Endothelial cell of umbilical vein (primary cell): ENCODE measurements at regions not wholly inside any gene's neighbourhood (a gene's known extent, or its start where the extent isn't known, plus 50 kb on each side); places are given as distances from the start of the nearest gene placed in this dataset.

Experiments used
- BruUV-seq: library from RNA; stranded (reverse); fragments of 400-500 nt; replicated peaks from 2 replicates; lab custom pipeline; 2021; lab: Mats Ljungman, UMichigan
- CTCF ChIA-PET: fragments of 300-600, 350-600 bp; sonication (Branson Sonifier 250); formaldehyde crosslinking; loops from one replicate; lab custom pipeline; 2021; ENCODE audit warnings: antibody characterized with exemption, inconsistent platforms; lab: Charles Lee
- POLR2A ChIA-PET: fragments of 300-600, 350-600 bp; sonication (Branson Sonifier 250); formaldehyde crosslinking; loops from one replicate; lab custom pipeline; 2021; ENCODE audit warnings: antibody characterized with exemption, inconsistent platforms; lab: Charles Lee
- DNase-seq: peaks from one replicate; pipeline ENCODE4 v3.0.0-alpha.2; 2011; ENCODE audit warnings: low read depth, low spot score
- FAIRE-seq: peaks from 2 replicates; lab custom pipeline; 2011; peaks lifted over from hg19 to GRCh38; lab: Jason Lieb, UNC
- H2AFZ ChIP-seq: 2 replicates; pipeline ENCODE4 v1.6.0; 2012; ENCODE audit warnings: low read depth, low read length, control low read depth, inconsistent platforms
- H3K27ac ChIP-seq: 2 replicates; pipeline ENCODE4 v1.5.1; 2011; ENCODE audit warnings: low read depth, mild to moderate bottlenecking, control low read depth, low read length, moderate library complexity; ENCODE audit not compliant: insufficient read depth
- H3K27me3 ChIP-seq, 2 experiments: 2 replicates each; pipeline versions ENCODE4 v1.6.0 to v1.6.1; 2011; ENCODE audit warnings: low read length in 2 of 2, mixed read lengths in 1 of 2; ENCODE audit not compliant: control insufficient read depth in 2 of 2, insufficient read depth in 2 of 2
- H3K36me3 ChIP-seq, 2 experiments: 2 replicates in 1 of 2; 3 replicates in 1 of 2; pipeline ENCODE4 v1.5.1; 2011; ENCODE audit warnings: low read length in 2 of 2, mild to moderate bottlenecking in 1 of 2, moderate library complexity in 1 of 2; ENCODE audit not compliant: control insufficient read depth in 2 of 2, insufficient read depth in 2 of 2; ENCODE audit errors: extremely low read depth in 1 of 2
- H3K4me1 ChIP-seq: 3 replicates; pipeline ENCODE4 v1.5.1; 2011; ENCODE audit warnings: mild to moderate bottlenecking, low read length; ENCODE audit not compliant: control insufficient read depth, insufficient read depth; ENCODE audit errors: extremely low read depth
- H3K4me2 ChIP-seq: 2 replicates; pipeline ENCODE4 v1.6.1; 2011; ENCODE audit warnings: low read length, control low read depth, mixed read lengths; ENCODE audit not compliant: insufficient read depth
- H3K4me3 ChIP-seq, 3 experiments: fragments of 200-600 bp in 1 of 3; sonication (generic), shearing (Covaris generic) in 1 of 3; replicated peaks in 1 of 3; 2 replicates each; pipeline ENCODE4 v1.5.1; 2011 to 2016; ENCODE audit warnings: control low read depth in 3 of 3, low read length in 3 of 3, mild to moderate bottlenecking in 2 of 3, inconsistent platforms in 1 of 3, low read depth in 1 of 3, moderate library complexity in 1 of 3; ENCODE audit not compliant: insufficient read depth in 1 of 3
- H3K79me2 ChIP-seq: 2 replicates; pipeline ENCODE4 v1.6.0; 2012; ENCODE audit warnings: low read length, inconsistent platforms; ENCODE audit not compliant: control insufficient read depth, insufficient read depth
- H3K9ac ChIP-seq: replicated peaks from 2 replicates; pipeline ENCODE3; 2011; ENCODE audit warnings: low read length, control low read depth; ENCODE audit not compliant: insufficient read depth; ENCODE audit errors: extremely low read depth
- H3K9me1 ChIP-seq: replicated peaks from 3 replicates; pipeline ENCODE4 v1.6.0; 2011; ENCODE audit warnings: mild to moderate bottlenecking, low read length; ENCODE audit not compliant: control insufficient read depth, insufficient read depth; ENCODE audit errors: extremely low read depth
- H3K9me3 ChIP-seq: replicated peaks from 2 replicates; pipeline ENCODE4 v1.5.1; 2012; ENCODE audit warnings: low read length, inconsistent platforms; ENCODE audit not compliant: control insufficient read depth, insufficient read depth
- H4K20me1 ChIP-seq: replicated peaks from 2 replicates; pipeline ENCODE3; 2011; ENCODE audit warnings: mild to moderate bottlenecking, low read length; ENCODE audit not compliant: control insufficient read depth, insufficient read depth; ENCODE audit errors: extremely low read depth
- CTCF ChIP-seq, 2 donors: IDR thresholded peaks; 1 replicate in 1 of 2; 2 replicates in 1 of 2; pipeline ENCODE4 v1.5.1; 2011; ENCODE audit warnings: low read length in 2 of 2, mild to moderate bottlenecking in 2 of 2, moderate library complexity in 2 of 2, control low read depth in 1 of 2, inconsistent platforms in 1 of 2, low read depth in 1 of 2; ENCODE audit not compliant: insufficient read depth in 1 of 2; ENCODE audit errors: extremely low read depth in 1 of 2
- EZH2 ChIP-seq: IDR thresholded peaks from 2 replicates; pipeline ENCODE4 v1.6.1; 2012; ENCODE audit warnings: borderline replicate concordance, low read depth, mild to moderate bottlenecking, moderate library complexity, low read length, inconsistent platforms; ENCODE audit not compliant: severe bottlenecking
- FOS ChIP-seq: IDR thresholded peaks from 2 replicates; pipeline ENCODE4 v1.6.1; 2011; ENCODE audit warnings: mild to moderate bottlenecking, low read length, moderate library complexity, borderline replicate concordance; ENCODE audit not compliant: insufficient read depth
- GATA2 ChIP-seq: IDR thresholded peaks from 2 replicates; pipeline ENCODE4 v1.7.0; 2011; ENCODE audit warnings: low read depth, mild to moderate bottlenecking, moderate library complexity, mixed read lengths, low read length; ENCODE audit not compliant: insufficient read length, insufficient read depth
- JUN ChIP-seq: IDR thresholded peaks from 2 replicates; pipeline ENCODE4 v1.6.1; 2011; ENCODE audit warnings: borderline replicate concordance, low read depth; ENCODE audit not compliant: insufficient read length, insufficient read depth
- MAX ChIP-seq: IDR thresholded peaks from 2 replicates; pipeline ENCODE4 v1.6.1; 2011; ENCODE audit not compliant: insufficient read depth, insufficient read length
- POLR2A ChIP-seq: IDR thresholded peaks from 2 replicates; pipeline ENCODE4 v1.6.1; 2012; ENCODE audit warnings: low read depth, mild to moderate bottlenecking, control low read depth, low read length
- POLR2AphosphoS5 ChIP-seq: IDR thresholded peaks from 2 replicates; pipeline ENCODE4 v1.6.1; 2012; ENCODE audit warnings: low read depth, mild to moderate bottlenecking, control low read depth, low read length, moderate library complexity; ENCODE audit not compliant: insufficient read depth
- dilution Hi-C: fragments of 300-500 bp; cut with MboI; formaldehyde crosslinking; loops from one replicate; pipeline ENCODE4 v1.15.0; 2019; ENCODE audit warnings: low sequenced_read_pairs; ENCODE audit not compliant: extremely low pct_ligation_motif_present
- intact Hi-C: fragments of 100-400 bp; cut with micrococcal nuclease; formaldehyde crosslinking; loops from one replicate; pipeline ENCODE4 v1.10.0; 2022

- Histone ChIP-seq H3K79me2 (no peaks in the 10 kb centered on the region), H2AFZ (no peak overlapping the region), H4K20me1 (no peaks in the 10 kb centered on the region), H3K27ac (no peak overlapping the region), H3K4me1 (no peaks in the 10 kb centered on the region), H3K36me3 (no peaks in the 10 kb centered on the region), H3K4me3 (no peak overlapping the region), H3K9me3 (no peaks in the 10 kb centered on the region), H3K9ac (no peak overlapping the region), H3K4me2 (no peak overlapping the region), H3K9me1 (no peaks in the 10 kb centered on the region), H3K27me3 (no peaks in the 10 kb centered on the region)
- intact Hi-C loops (no loop called here), dilution Hi-C loops (no loop called here)
- DNase-seq (no peak), FAIRE-seq (no peak)
- no TSS peak for BruUV-seq
- POLR2A ChIA-PET, result no interaction called here
- CTCF ChIA-PET, result no interaction called here
- no peak for TF ChIP-seq JUN
- no peak for TF ChIP-seq GATA2
- no peak for TF ChIP-seq POLR2A
- no peak for TF ChIP-seq FOS
- TF ChIP-seq EZH2, result no peak
- no peak for TF ChIP-seq MAX
- no peak for TF ChIP-seq POLR2AphosphoS5
Measured at GRCh38 chr13:19268331-19268730, 86.7 kb upstream of the TUBA3C start.

GRCh38 chr13:19267746-19268145, 86.1 kb upstream of the TUBA3C start:
- intact Hi-C loops, result no loop called here

More at GRCh38 chr13:19267746-19268145, 86.1 kb upstream of the TUBA3C start:
- FAIRE-seq, result no peak
- dilution Hi-C loops, result no loop called here
- Histone ChIP-seq H3K4me2 (no peak overlapping the region), H3K79me2 (no peaks in the 10 kb centered on the region), H3K9me3 (no peaks in the 10 kb centered on the region), H3K9ac (no peak overlapping the region), H3K36me3 (no peaks in the 10 kb centered on the region), H2AFZ (no peak overlapping the region), H4K20me1 (no peaks in the 10 kb centered on the region), H3K9me1 (no peaks in the 10 kb centered on the region), H3K4me1 (no peaks in the 10 kb centered on the region), H3K4me3 (no peak overlapping the region), H3K27me3 (no peaks in the 10 kb centered on the region), H3K27ac (no peak overlapping the region)
- ChIA-PET CTCF (no interaction called here), POLR2A (no interaction called here)
- DNase-seq, result no peak
- TF ChIP-seq POLR2AphosphoS5 (no peak), CTCF (IDR thresholded peaks at IDR 0.05; ENCODE audit: extremely low read depth in 1 of 2, insufficient read depth in 1 of 2, low read depth in 1 of 2, low read length in 2 of 2) (no peak)
- no TSS peak for BruUV-seq
